Activated T-helper 2 cell treated with anti-CD3 and anti-CD28 coated beads, Interferon-gamma antibody, Interleukin-2, Interleukin-4, amounts not matched to agents 10 μg/mL and 5 μg/mL and 100 μg/mL, durations not matched to agents 14 hours and 24 hours and 36 hours (primary cell): ENCODE measurements at regions not wholly inside any gene's neighbourhood (a gene's known extent, or its start where the extent isn't known, plus 50 kb on each side); places are given as distances from the start of the nearest gene placed in this dataset.
A peak's percentile ranks its signal among the peaks of the same experiment; 100 is the strongest.
"Not testable (repeated sequence)": the region's sequence is repeated elsewhere in the genome, so short reads cannot be mapped to it uniquely, and the experiment has no call there.

Experiments used
- DNase-seq: peaks from one replicate; pipeline ENCODE4 v3.0.0; 2021; ENCODE audit warnings: low spot score
- H3K27ac Mint-ChIP-seq: one replicate; pipeline ENCODE4 v1.8.0; 2021; ENCODE audit warnings: mixed read lengths
- H3K27me3 Mint-ChIP-seq: one replicate; pipeline ENCODE4 v1.8.0; 2021; ENCODE audit warnings: low read depth, mixed read lengths
- H3K36me3 Mint-ChIP-seq: one replicate; pipeline ENCODE4 v1.8.0; 2021; ENCODE audit warnings: low read depth, mixed read lengths
- H3K4me1 Mint-ChIP-seq: one replicate; pipeline ENCODE4 v1.8.0; 2021; ENCODE audit warnings: low read depth, mixed read lengths
- H3K4me3 Mint-ChIP-seq: one replicate; pipeline ENCODE4 v1.8.0; 2021; ENCODE audit warnings: low read depth, mild to moderate bottlenecking, moderate library complexity, mixed read lengths
- H3K9me3 Mint-ChIP-seq: one replicate; pipeline ENCODE4 v1.8.0; 2021; ENCODE audit warnings: mixed read lengths
- intact Hi-C: fragments of 100-400 bp; cut with micrococcal nuclease; formaldehyde crosslinking; loops from one replicate; pipeline ENCODE4 v1.15.1; 2023

DNA sequence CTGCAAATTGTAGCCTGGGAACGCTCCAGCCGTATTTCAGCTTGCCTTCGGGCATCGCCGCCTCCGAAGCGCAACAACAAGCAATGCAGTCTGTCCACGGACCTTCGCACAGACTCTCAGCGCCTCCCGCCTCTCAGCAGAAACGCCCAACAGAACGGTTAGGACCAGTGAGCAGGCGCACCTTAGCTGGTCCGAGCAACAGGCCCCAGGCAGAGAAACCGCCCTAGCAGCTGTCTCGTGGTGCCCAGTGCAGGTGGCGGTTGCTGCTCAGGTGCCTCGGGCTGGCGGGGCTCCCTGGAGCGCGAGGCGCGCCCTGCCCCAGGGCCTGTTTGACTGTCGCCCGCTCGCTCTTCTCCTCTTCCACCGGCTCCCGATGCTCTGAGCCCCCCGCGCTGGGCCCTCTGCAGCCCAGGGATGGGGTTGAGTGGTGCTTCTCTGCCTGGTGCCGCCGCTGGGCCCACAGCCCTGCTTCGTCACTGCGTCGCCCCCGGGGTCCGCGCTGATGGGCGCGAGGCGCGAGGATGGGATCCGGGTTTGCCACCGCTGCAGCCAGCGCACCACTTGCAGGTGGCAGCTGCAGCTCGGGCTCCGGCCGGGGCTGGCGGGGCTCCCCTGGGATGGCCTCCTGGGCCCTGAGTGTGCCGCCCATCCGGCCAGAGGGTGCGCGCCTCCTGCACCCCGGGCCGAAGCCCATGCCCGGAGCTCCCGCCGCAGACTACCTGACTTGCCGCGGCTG, 268.4 kb upstream of the FRG2C start:
- H3K4me3 Mint-ChIP-seq, result no peak overlapping the region
- no peak overlapping the region for H3K27ac Mint-ChIP-seq
- no peaks in the 10 kb centered on the region for H3K27me3 Mint-ChIP-seq
- intact Hi-C loops, result no loop called here
- no peaks in the 10 kb centered on the region for H3K9me3 Mint-ChIP-seq
- no peak for DNase-seq
- no peaks in the 10 kb centered on the region for H3K36me3 Mint-ChIP-seq
- no peaks in the 10 kb centered on the region for H3K4me1 Mint-ChIP-seq

DNA sequence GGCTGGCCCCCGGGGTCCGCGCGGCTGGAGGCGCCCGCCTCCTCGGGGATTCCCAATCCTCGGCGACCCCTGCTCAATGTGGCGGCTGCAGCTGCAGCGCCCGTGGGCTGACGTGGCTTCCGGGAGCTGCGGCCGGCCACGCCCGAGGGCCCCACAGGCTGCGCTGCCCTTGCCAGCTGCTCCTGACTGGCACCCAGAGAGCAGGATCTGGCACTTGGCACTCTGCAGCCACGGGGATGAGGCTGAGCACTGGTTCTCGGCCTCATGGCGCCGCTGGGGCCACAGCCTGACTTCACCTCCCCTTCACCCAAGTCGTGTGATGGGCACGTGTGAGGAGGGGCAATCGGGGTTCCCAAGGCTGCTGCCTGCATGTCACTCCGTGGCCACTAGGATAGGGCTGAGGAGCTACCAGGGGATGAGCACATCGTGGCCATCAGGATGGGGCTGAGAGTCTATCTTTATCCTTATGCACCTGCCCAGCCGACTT, 267.8 kb upstream of the FRG2C start:
- Mint-ChIP-seq H3K36me3 (no peaks in the 10 kb centered on the region), H3K9me3 (no peaks in the 10 kb centered on the region), H3K4me3 (no peak overlapping the region), H3K27ac (no peak overlapping the region), H3K4me1 (no peaks in the 10 kb centered on the region), H3K27me3 (no peaks in the 10 kb centered on the region)
- no peak for DNase-seq
- intact Hi-C loops, result no loop called here

DNA sequence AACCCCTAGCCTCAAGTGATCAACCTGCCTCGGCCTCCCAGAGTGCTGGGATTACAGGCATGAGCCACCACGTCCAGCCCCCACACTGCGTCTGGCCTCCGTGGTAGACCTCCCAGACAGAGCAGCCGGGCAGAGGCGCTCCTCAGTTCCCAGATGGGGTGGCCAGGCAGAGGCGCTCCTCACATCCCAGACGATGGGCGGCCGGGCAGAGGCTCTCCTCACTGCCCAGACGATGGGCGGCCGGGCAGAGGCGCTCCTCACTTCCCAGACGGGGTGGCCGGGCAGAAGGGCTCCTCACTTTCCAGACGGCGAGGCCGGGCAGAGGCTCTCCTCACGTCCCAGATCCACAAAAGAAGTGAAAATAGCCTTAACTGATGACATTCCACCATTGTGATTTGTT, 266.6 kb upstream of the FRG2C start:
- H3K4me3 Mint-ChIP-seq, intact Hi-C loops, DNase-seq, H3K27me3 Mint-ChIP-seq, H3K27ac Mint-ChIP-seq, H3K4me1 Mint-ChIP-seq, H3K9me3 Mint-ChIP-seq, H3K36me3 Mint-ChIP-seq: not testable (repeated sequence)

DNA sequence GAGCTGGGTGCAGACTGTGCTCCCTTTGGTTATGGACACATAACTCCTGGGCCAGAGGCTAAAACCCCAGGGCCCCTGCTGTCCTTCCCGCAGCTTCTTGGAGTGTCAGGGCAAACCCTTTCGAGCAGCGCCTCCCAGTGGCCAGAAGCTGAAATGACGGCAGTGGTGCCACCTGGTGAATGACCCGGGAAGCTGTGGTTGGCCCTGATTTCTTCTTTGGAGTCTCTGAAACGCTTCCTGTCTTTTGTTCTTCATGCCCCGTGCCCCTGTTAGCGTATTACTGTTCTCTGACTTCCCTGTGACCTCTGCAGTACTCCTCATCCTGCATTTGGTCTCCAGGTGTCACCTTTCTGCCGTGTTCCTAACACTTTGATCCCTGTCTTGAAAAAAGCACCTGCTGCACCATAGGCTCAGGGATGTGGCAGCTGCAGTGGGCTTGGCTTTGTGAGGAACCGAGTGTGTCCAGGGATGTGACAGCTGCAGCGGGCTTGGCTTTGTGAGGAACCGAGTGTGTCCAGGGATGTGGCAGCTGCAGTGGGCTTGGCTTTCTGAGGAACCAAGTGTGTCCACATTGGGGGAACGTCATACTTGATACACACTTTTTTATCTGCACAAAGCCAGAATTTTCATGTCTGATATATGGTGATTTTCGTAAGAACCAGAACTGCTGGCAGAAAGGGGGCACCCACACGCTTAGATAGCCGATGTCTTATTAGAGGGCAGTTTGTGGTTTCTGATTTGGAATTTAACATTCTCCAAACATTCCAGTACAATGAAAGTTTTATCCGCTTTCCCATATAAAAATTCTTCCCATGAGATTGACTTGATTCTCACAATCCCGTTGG, 241.8 kb upstream of the FRG2C start:
- intact Hi-C loops, result loop anchor here (10.0 kb wide), 2 partner anchors 58 to 128 kb away; no protein-coding TSS in a partner anchor
- H3K9me3 Mint-ChIP-seq, H3K27ac Mint-ChIP-seq, H3K4me1 Mint-ChIP-seq, H3K27me3 Mint-ChIP-seq, H3K4me3 Mint-ChIP-seq, H3K36me3 Mint-ChIP-seq: not testable (repeated sequence)
- peak; percentile 53 for DNase-seq

DNA sequence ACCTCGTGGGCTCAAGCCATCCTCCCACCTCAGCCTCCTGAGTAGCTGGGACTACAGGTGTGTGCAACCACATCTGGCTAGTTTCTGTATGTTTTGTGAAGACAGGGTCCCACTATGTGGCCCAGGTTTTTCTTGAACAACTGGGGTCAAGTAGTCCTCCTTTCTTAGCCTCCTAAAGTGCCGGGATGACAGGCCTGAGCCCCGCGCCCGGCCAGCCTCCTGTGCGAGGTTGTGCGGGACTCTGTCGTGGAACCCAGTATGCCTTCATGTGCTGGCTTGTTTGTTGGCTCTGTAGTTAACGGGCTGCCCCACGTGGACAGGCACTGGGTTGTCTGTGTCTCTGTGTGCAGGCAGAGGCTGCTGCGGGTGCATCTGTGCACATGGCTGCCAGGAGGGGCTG, 238.7 kb upstream of the FRG2C start:
- H3K27me3 Mint-ChIP-seq, H3K27ac Mint-ChIP-seq, H3K4me3 Mint-ChIP-seq, H3K9me3 Mint-ChIP-seq, H3K4me1 Mint-ChIP-seq, DNase-seq: not testable (repeated sequence)
- peaks cover 13% of the 10 kb centered on the region for H3K36me3 Mint-ChIP-seq
- intact Hi-C loops, result loop anchor here (5.0 to 10.0 kb wide), 3 partner anchors 61 to 233 kb away; no protein-coding TSS in a partner anchor

DNA sequence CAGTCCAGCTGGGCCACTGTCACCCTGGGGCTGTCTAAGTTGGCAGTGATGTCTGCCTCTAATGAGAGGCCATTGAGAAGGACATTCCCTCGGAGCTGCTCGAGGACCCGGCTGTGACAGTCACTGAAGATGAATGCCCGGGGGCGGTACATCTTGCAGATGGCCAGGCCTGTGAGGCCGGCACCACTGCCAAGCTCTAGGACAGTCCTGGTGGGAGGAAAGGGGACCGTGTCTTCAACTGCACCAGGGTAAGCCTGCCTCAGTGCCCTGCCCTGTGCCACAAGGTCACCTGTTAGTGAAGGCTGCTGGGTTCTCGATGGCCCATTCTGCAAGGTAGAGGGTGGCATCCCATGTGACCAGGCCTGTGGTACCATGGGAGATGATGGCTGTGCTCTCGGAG, 236.6 kb upstream of the FRG2C start:
- H3K9me3 Mint-ChIP-seq, H3K4me3 Mint-ChIP-seq, H3K27ac Mint-ChIP-seq, H3K4me1 Mint-ChIP-seq, H3K27me3 Mint-ChIP-seq, DNase-seq: not testable (repeated sequence)
- intact Hi-C loops, result loop anchor here (5.0 to 10.0 kb wide), 3 partner anchors 63 to 235 kb away; no protein-coding TSS in a partner anchor
- H3K36me3 Mint-ChIP-seq, result peaks cover 16% of the 10 kb centered on the region

DNA sequence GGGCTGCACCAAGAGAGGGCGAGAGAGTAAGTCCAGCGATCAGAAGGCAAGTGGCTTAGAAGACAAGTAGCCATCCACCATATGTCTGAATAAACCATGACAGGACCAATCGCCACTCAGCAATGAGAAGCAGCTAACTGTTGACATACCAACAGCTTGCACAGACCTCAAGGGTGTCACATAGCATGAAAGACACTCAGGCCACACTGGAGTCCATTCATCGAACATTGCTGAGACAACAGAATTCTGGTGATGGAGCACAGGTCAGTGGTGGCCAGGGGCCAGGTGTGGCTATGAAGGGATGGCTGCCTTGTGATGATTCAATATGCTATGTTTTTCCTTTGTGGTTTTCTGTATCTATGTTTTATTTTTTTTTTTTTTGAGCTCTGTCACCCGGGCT, 236.2 kb upstream of the FRG2C start:
- intact Hi-C loops, result loop anchor here (5.0 to 10.0 kb wide), 3 partner anchors 63 to 236 kb away; no protein-coding TSS in a partner anchor
- H3K27me3 Mint-ChIP-seq, H3K27ac Mint-ChIP-seq, H3K4me1 Mint-ChIP-seq, H3K4me3 Mint-ChIP-seq, H3K9me3 Mint-ChIP-seq, DNase-seq: not testable (repeated sequence)
- peaks cover 13% of the 10 kb centered on the region for H3K36me3 Mint-ChIP-seq

DNA sequence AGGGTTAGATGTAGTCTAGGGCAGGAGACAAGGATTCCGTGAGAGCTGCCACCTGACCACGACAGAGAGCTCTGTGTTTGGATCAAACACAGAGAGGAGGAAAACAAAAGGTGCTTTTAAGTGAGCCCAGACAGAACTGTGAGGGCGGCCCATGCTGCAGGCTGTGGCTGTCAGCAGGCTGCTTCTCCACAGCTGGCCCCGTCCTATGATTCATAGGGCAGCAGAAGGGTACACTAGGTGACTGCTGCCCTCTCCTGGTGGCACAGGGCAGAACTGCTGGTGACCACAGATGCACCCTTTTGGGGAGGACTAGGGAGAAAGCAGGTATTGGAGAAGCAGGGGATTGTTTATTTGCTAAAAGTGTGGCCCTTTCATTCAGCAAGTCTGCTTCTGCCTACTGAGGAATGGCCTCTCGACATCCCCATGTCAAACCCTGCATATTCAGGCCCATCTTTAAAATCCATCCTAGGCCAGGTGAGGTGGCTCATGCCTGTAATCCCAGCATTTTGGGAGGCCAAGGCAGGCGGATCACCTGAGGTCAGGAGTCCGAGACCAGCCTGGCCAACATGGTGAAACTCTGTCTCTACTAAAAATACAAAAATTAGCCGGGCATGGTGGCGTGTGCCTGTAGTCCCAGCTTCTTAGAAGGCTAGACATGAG, 234.4 kb upstream of the FRG2C start:
- intact Hi-C loops, result loop anchor here (5.0 to 10.0 kb wide), 3 partner anchors 65 to 237 kb away; no protein-coding TSS in a partner anchor
- Mint-ChIP-seq H3K36me3 (peaks cover 12% of the 10 kb centered on the region), H3K4me1 (peaks cover 18% of the 10 kb centered on the region)
- H3K27ac Mint-ChIP-seq, H3K4me3 Mint-ChIP-seq, H3K9me3 Mint-ChIP-seq, H3K27me3 Mint-ChIP-seq: not testable (repeated sequence)
- peak; percentile 51 for DNase-seq

DNA sequence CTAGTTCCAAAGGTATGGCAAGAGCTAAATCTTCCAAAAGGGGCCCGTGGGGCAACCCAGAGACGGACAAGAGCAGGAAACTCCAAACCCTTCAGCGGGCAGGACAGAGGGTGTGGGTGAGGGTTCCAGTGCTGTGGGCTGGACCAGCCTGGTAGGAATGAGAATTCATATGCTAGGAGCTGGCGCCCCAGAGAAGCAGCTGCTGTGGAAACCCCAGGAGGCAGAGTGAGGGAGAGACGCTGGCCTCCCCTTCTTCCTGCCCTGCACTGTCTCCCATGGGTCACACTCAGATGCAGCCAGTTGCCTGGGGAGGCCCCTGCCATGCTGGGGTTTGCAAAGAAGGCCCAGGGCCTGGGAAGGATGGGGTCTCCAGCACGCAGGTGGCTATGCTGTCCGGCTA, 233.7 kb upstream of the FRG2C start:
- H3K27me3 Mint-ChIP-seq, H3K9me3 Mint-ChIP-seq, intact Hi-C loops, H3K4me3 Mint-ChIP-seq, DNase-seq, H3K27ac Mint-ChIP-seq: not testable (repeated sequence)
- Mint-ChIP-seq H3K4me1 (peaks cover 18% of the 10 kb centered on the region), H3K36me3 (peaks cover 12% of the 10 kb centered on the region)

DNA sequence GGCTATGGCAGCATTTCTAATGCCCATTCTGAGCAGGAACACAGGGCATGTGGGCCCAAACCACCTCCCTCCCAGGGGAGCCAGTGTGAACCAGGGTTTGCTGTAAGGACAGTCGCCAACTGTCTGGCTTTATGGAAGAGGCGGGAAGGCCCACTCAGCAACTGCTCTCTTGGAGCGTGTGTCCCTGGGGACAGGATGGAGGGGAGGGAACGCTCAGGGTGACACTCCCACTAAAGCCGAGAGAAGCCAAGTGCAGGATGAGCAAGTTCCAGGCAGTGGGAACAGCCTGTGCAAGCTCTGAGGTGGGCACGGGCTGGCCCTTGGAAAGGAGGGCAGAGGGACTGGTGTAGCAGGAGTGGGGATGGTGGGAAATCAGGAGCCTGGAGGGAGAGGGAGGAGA, 233.0 kb upstream of the FRG2C start:
- H3K4me3 Mint-ChIP-seq, H3K9me3 Mint-ChIP-seq, H3K27ac Mint-ChIP-seq, DNase-seq, H3K27me3 Mint-ChIP-seq, intact Hi-C loops: not testable (repeated sequence)
- peaks cover 20% of the 10 kb centered on the region for H3K4me1 Mint-ChIP-seq
- H3K36me3 Mint-ChIP-seq, result peaks cover 12% of the 10 kb centered on the region

DNA sequence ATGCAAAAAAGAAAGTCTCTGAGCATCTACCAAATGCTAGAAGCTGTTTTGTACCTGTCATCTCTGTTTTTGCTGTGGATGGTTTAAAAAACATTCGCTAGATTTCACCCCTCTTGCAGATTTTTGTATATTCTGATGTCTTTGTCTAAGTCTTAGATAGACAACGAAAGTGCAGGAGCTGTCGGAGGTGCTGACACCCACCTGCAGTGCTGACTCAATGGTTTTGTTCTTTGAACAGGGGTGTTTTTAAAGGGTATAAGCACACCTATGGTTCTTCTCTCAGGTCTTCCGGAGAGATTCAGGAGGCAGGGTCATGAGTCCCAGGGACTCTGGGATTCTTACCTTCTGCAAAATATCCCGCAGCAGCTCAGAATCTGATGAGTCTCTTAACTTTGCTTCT, 231.7 kb upstream of the FRG2C start:
- H3K4me3 Mint-ChIP-seq, H3K9me3 Mint-ChIP-seq, intact Hi-C loops, H3K27me3 Mint-ChIP-seq, DNase-seq, H3K27ac Mint-ChIP-seq: not testable (repeated sequence)
- peaks cover 12% of the 10 kb centered on the region for H3K36me3 Mint-ChIP-seq
- peaks cover 23% of the 10 kb centered on the region for H3K4me1 Mint-ChIP-seq

DNA sequence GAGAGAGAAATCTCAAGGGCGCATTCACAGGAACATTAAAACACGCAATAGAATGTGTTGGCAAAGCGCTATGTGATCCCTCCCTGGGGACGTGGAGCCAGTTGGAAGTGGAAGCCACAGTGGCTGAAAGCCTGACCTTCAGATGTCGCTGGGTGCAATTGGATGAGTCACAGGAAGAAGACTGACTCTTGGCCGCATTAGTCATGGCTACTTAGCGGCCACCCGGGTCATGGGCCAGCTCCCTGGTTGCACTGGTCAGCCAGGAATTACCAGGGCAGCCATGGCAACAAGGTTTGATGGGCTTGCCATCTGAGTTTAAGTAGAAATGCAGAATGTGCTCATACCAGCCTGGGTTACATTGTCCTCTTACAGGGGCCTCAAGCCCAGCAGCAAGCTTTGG, 231.2 kb upstream of the FRG2C start:
- Mint-ChIP-seq H3K4me1 (peaks cover 23% of the 10 kb centered on the region), H3K4me3 (peak overlapping the region; percentile 45), H3K36me3 (peaks cover 12% of the 10 kb centered on the region)
- H3K27me3 Mint-ChIP-seq, H3K9me3 Mint-ChIP-seq, intact Hi-C loops, DNase-seq, H3K27ac Mint-ChIP-seq: not testable (repeated sequence)
